ACC112 (cell line): ENCODE measurements at regions not wholly inside any gene's neighbourhood (a gene's known extent, or its start where the extent isn't known, plus 50 kb on each side); places are given as distances from the start of the nearest gene placed in this dataset.
"Not testable (repeated sequence)": the region's sequence is repeated elsewhere in the genome, so short reads cannot be mapped to it uniquely, and the experiment has no call there.

Source experiments
- H2AFZ ChIP-seq: fragments of 200-600 bp; sonication (generic); one replicate; pipeline ENCODE4 v1.6.0; 2017; ENCODE audit warnings: antibody characterized with exemption, low read length; ENCODE audit not compliant: unreplicated experiment
- H3K27ac ChIP-seq: fragments of 200-600 bp; sonication (generic); 2 replicates; pipeline ENCODE4 v1.5.1; 2014; ENCODE audit warnings: low read depth, mild to moderate bottlenecking, antibody characterized with exemption, low read length, moderate library complexity
- H3K27me3 ChIP-seq: fragments of 200-600 bp; sonication (generic); 2 replicates; pipeline ENCODE4 v1.6.1; 2014; ENCODE audit warnings: mild to moderate bottlenecking, antibody characterized with exemption, low read length, moderate library complexity, mixed read lengths; ENCODE audit not compliant: insufficient read depth
- H3K36me3 ChIP-seq: fragments of 200-600 bp; sonication (generic); 2 replicates; pipeline ENCODE4 v1.6.1; 2016; ENCODE audit warnings: mild to moderate bottlenecking, antibody characterized with exemption, low read length, moderate library complexity, mixed read lengths; ENCODE audit not compliant: insufficient read depth
- H3K4me1 ChIP-seq: fragments of 200-600 bp; sonication (generic); one replicate; pipeline ENCODE4 v1.6.1; 2016; ENCODE audit warnings: low read length, mixed read lengths; ENCODE audit not compliant: insufficient read depth, unreplicated experiment, control insufficient read depth
- H3K4me3 ChIP-seq: fragments of 200-600 bp; sonication (generic); 2 replicates; pipeline ENCODE4 v1.5.1; 2014; ENCODE audit warnings: mild to moderate bottlenecking, low read depth, low read length
- H3K79me2 ChIP-seq: fragments of 200-600 bp; sonication (generic); one replicate; pipeline ENCODE4 v1.6.0; 2016; ENCODE audit warnings: low read length; ENCODE audit not compliant: control insufficient read depth, unreplicated experiment, insufficient read depth

- H2AFZ ChIP-seq, result no peak overlapping the region
- no peaks in the 10 kb centered on the region for H3K36me3 ChIP-seq
- no peak overlapping the region for H3K27ac ChIP-seq
- H3K79me2 ChIP-seq, result no peaks in the 10 kb centered on the region
- no peak overlapping the region for H3K4me3 ChIP-seq
- H3K4me1 ChIP-seq, result no peaks in the 10 kb centered on the region
- no peaks in the 10 kb centered on the region for H3K27me3 ChIP-seq
Observed at GRCh38 chr5:83889971-83890745, 169.5 kb upstream of the HAPLN1 start.

DNA sequence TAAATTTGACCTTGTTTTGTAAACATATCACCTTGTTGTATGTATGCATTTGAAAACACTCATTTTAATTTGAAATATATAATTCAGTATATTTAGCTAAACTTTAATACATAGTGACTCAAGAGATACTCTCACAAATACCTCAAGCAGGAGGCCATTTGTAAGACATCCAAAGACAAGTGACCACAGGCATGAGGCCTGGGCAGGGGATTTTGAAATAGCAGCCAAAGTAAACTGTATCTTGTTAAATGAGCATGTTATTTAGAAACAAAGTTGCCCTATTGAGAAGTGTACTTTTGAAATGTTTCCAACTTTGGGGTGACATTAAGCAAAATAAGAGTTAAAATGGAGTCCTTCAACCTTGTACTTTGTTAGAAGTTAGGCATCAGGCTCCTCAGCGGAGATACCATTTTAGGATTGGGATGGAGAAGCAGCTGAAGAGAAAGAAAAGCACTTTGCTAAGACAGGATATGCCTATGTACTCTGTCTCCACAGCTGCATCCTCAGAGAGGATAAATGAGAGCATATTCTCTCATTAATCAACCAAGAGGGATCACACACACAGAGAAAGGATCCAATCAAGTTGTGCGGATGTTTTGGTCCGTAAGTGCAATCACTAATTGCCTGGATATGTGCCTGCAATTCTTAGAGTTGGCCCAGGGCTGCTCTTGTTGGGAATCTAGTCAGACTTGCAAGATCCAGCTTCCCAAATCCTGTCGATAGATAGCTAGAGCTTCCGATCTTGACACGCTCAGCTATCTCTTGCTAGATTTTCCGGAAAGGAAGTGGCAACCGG is 157.5 kb upstream of the HAPLN1 start:
- no peak overlapping the region for H2AFZ ChIP-seq
- H3K79me2 ChIP-seq, result no peaks in the 10 kb centered on the region
- H3K4me1 ChIP-seq, result no peaks in the 10 kb centered on the region
- H3K4me3 ChIP-seq, result no peak overlapping the region
- no peak overlapping the region for H3K27ac ChIP-seq
- no peaks in the 10 kb centered on the region for H3K27me3 ChIP-seq
- no peaks in the 10 kb centered on the region for H3K36me3 ChIP-seq

DNA sequence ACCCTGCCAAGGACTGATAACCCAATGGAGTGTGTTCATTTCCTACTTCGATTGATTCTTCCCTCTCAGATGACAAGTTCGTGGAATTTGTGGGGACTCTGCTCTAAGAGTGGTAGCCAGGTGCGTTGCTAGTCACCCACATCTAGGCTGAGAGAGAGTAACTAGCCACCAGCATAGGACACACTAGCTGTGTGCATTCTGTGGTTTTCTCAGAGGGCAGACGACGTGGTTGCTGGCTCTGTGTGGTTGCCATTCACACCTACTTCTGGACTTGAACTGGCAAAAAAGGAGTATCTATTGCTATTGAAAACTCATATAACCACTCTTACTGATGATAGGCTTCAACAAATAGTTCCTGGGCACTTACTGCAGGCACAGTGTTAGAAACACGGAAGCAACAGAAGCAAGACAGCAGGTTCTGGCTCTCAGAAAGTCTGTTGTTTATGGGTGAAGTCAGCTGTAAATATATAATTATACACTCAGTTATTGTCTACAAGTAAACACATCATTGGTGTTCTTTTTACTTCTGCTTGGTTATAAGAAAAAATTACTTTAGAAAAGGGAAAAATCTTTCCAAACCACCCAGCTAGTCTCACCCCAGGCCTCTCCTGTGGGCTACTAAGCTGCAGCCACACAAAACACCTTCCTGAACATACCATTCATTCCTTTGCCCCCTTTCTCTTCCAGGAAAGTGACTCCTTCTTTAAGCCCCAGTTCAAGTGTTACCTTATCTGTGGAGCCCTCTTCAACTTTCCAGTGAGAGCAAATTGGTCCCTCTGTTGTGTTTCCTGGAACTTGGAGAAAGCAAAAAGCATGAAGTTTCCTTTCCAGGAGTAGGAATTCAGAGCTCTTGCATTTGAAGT is 151.1 kb upstream of the HAPLN1 start:
- H3K4me3 ChIP-seq, result no peak overlapping the region
- no peaks in the 10 kb centered on the region for H3K27me3 ChIP-seq
- H3K36me3 ChIP-seq, result no peaks in the 10 kb centered on the region
- no peak overlapping the region for H3K27ac ChIP-seq
- no peak overlapping the region for H2AFZ ChIP-seq
- no peaks in the 10 kb centered on the region for H3K79me2 ChIP-seq
- no peaks in the 10 kb centered on the region for H3K4me1 ChIP-seq

GRCh38 chr5:83866181-83866580 is 145.5 kb upstream of the HAPLN1 start:
- Histone ChIP-seq H3K4me1 (no peaks in the 10 kb centered on the region), H2AFZ (no peak overlapping the region), H3K27ac (no peak overlapping the region), H3K4me3 (no peak overlapping the region), H3K79me2 (no peaks in the 10 kb centered on the region), H3K27me3 (no peaks in the 10 kb centered on the region), H3K36me3 (no peaks in the 10 kb centered on the region)

DNA sequence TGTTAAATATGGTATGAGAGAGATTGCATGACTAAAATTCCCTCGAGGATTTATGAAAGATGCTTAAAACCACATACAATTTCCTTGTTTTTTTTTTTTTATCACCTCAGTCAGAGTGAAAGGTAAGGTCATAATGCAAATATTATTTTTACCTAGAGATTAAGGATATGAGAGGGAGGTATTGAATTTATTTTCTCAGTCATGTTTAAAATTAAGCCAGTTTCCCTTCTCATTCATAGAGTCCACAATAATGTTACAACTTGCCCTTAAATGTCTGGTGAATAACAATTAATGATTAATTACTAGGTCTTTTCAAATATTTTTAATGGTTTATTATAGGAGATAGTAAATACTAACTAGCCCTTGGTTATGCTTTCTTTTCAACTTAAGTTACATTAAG is 144.9 kb upstream of the HAPLN1 start:
- Histone ChIP-seq H3K27ac (no peak overlapping the region), H2AFZ (no peak overlapping the region), H3K79me2 (no peaks in the 10 kb centered on the region), H3K4me3 (no peak overlapping the region), H3K4me1 (no peaks in the 10 kb centered on the region), H3K36me3 (no peaks in the 10 kb centered on the region), H3K27me3 (no peaks in the 10 kb centered on the region)

- Histone ChIP-seq H3K4me1 (no peaks in the 10 kb centered on the region), H3K79me2 (no peaks in the 10 kb centered on the region), H3K27ac (no peak overlapping the region), H3K36me3 (no peaks in the 10 kb centered on the region), H3K4me3 (no peak overlapping the region), H3K27me3 (no peaks in the 10 kb centered on the region), H2AFZ (peak overlapping the region; percentile 23)
Observed at GRCh38 chr5:83864652-83865051, 144.0 kb upstream of the HAPLN1 start.

GRCh38 chr5:83857341-83857740 is 136.7 kb upstream of the HAPLN1 start:
- no peaks in the 10 kb centered on the region for H3K27me3 ChIP-seq
- H3K79me2 ChIP-seq, result no peaks in the 10 kb centered on the region
- no peaks in the 10 kb centered on the region for H3K4me1 ChIP-seq
- H3K4me3 ChIP-seq, result no peak overlapping the region
- H2AFZ ChIP-seq, result no peak overlapping the region
- no peak overlapping the region for H3K27ac ChIP-seq
- H3K36me3 ChIP-seq, result no peaks in the 10 kb centered on the region

DNA sequence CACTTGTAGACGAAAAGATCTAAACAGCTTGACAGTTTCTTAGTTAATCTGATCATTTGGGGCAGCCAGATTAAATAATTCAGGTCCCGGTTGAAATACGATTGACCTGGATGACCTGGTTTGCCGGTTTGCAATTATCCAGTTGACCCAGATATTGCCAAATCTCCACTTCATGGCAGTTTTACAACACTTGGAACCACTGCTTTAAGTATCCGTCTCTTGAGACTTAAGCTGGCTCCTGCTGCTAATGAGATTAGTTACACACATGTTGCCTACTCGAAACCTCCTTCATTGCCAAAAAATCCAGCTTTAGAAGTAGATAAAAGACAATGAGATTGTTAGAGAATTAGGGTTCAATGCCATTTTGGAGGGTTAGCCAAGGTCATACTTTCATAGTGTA is 136.2 kb upstream of the HAPLN1 start:
- Histone ChIP-seq H2AFZ (no peak overlapping the region), H3K36me3 (no peaks in the 10 kb centered on the region), H3K4me1 (no peaks in the 10 kb centered on the region), H3K27me3 (no peaks in the 10 kb centered on the region), H3K27ac (no peak overlapping the region), H3K79me2 (no peaks in the 10 kb centered on the region), H3K4me3 (no peak overlapping the region)

GRCh38 chr5:83850412-83850811 is 129.8 kb upstream of the HAPLN1 start:
- not testable (repeated sequence) for H3K4me1 ChIP-seq, H3K4me3 ChIP-seq, H3K36me3 ChIP-seq, H2AFZ ChIP-seq, H3K79me2 ChIP-seq, H3K27me3 ChIP-seq, H3K27ac ChIP-seq

DNA sequence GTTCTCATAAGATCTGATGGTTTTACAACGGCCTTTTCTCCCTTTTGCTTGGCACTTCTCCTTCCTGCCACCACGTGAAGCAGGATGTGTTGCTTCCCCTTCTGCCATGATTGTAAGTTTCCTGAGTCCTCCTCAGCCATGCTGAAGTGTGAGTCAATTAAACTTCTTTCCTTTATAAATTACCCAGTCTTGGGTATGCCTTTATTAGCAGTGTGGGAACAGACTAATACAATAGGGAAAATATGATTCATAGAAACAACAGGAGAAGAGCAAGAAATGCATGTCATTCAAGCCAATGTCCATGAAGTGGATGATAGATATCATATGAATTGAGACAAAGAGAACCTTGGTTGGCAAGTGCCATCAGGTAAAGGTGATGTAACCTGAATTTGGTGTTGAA is 128.3 kb upstream of the HAPLN1 start:
- Histone ChIP-seq H3K27ac (no peak overlapping the region), H2AFZ (no peak overlapping the region), H3K4me3 (no peak overlapping the region), H3K36me3 (no peaks in the 10 kb centered on the region), H3K79me2 (no peaks in the 10 kb centered on the region), H3K27me3 (no peaks in the 10 kb centered on the region), H3K4me1 (peaks cover 9% of the 10 kb centered on the region)
